LNCaP clone FGC (cell line): ENCODE measurements at regions not wholly inside any gene's neighbourhood (a gene's known extent, or its start where the extent isn't known, plus 50 kb on each side); places are given as distances from the start of the nearest gene placed in this dataset.

Source experiments
- DNase-seq: peaks from one replicate; pipeline ENCODE4 v3.0.0-alpha.2; 2011; ENCODE audit warnings: low read depth
- H3K4me3 ChIP-seq: 2 replicates; pipeline ENCODE4 v1.5.1; 2011; ENCODE audit warnings: mild to moderate bottlenecking, low read depth, low read length, control low read depth
- TF ChIP-seq, protein P1 (sequence below): IDR thresholded peaks from 2 replicates; pipeline ENCODE4 v1.5.1; 2012; ENCODE audit warnings: mild to moderate bottlenecking; ENCODE audit not compliant: control insufficient read depth, insufficient read depth; ENCODE audit errors: extremely low read depth

DNA sequence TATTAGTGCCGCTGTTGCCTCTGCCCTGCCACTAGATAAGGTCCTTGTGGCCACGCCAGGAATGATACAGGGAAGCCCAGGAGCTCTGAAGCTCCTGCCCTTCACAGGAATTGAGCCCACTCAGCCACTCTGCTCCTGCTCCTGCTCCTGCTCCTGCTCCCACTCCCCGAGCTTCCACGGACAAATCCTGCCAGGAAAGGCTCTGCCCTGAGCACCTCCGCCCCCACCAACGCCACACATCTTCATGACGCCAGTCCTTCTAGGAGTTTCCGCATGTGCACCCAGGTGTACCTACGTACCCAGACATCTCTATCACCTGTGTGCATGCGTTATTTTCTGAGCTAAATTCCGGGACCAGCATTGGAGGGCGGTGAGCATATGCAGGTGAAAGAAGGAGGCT is 369.1 kb downstream of the C16orf95 start:
- no peak overlapping the region for H3K4me3 ChIP-seq
- TF ChIP-seq, protein P1, sequence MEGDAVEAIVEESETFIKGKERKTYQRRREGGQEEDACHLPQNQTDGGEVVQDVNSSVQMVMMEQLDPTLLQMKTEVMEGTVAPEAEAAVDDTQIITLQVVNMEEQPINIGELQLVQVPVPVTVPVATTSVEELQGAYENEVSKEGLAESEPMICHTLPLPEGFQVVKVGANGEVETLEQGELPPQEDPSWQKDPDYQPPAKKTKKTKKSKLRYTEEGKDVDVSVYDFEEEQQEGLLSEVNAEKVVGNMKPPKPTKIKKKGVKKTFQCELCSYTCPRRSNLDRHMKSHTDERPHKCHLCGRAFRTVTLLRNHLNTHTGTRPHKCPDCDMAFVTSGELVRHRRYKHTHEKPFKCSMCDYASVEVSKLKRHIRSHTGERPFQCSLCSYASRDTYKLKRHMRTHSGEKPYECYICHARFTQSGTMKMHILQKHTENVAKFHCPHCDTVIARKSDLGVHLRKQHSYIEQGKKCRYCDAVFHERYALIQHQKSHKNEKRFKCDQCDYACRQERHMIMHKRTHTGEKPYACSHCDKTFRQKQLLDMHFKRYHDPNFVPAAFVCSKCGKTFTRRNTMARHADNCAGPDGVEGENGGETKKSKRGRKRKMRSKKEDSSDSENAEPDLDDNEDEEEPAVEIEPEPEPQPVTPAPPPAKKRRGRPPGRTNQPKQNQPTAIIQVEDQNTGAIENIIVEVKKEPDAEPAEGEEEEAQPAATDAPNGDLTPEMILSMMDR = no peak
- DNase-seq = no peak

DNA sequence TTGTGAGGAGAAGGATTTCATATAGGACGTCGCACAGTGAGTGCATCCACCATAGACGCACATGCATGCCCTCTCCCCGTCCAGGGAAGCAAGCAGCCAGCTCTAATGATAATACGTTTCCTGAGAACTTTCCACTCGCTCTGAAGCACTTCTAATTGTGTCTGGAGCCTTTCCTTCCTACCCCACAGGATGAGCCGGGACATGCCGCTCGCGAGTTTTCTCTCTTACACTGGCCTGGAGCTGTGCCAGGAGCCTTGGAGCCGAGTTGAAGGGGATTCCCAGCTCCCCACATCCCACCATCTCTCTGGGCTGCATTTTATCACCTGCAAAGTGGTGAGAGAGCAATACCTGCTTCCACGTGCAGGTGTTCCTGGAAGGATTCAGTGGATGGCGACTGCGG is 368.1 kb downstream of the C16orf95 start:
- no peak for DNase-seq
- TF ChIP-seq, protein P1 = no peak
- no peak overlapping the region for H3K4me3 ChIP-seq

DNA sequence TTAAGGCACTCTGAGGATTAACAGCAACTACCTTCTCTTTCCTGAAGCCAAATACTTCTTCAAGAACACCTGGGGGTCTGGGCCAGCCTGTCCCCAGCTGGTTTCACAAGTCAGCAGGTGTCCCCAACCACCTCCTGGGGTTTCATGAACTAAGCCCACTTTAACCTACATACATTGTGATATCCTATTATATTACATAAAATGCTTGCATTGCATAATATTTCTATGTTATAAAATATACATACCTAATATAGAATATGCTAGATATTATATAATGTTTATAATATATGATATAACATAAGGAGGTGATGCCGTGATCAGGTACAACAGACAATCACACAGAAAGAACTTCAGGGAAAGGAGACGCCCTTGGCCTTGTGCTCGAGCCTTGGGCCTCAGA is 367.6 kb downstream of the C16orf95 start:
- H3K4me3 ChIP-seq = no peak overlapping the region
- no peak for DNase-seq
- TF ChIP-seq, protein P1 = no peak

DNA sequence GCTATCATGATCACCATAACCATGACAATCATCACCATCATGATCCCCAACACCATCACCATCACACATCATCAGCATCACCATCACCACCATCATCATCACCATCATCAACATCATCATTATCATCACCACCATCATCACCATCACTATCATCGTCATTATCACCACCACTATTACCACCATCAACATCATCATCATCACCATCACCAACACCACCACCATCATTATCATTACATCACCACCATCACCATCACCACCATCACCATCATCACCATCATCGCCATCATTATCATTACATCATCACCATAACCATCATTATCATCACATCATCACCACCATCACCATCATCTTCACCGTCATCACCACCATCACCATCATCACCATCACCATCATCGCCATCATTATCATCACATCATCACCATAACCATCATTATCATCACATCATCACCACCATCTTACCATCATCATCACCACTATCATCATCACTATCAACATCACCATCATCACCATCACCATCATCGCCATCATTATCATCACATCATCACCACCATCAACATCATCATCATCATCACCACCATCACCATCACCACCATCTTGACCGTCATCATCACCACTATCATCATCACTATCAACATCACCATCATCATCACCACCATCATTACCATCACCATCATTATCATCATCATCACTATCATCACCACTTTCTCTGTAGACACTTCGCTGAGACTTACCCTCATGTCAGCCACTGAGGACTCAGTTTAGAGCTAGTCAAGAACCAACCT is 366.0 kb downstream of the C16orf95 start:
- no peak for DNase-seq
- TF ChIP-seq, protein P1 = no peak
- H3K4me3 ChIP-seq = no peak overlapping the region

DNA sequence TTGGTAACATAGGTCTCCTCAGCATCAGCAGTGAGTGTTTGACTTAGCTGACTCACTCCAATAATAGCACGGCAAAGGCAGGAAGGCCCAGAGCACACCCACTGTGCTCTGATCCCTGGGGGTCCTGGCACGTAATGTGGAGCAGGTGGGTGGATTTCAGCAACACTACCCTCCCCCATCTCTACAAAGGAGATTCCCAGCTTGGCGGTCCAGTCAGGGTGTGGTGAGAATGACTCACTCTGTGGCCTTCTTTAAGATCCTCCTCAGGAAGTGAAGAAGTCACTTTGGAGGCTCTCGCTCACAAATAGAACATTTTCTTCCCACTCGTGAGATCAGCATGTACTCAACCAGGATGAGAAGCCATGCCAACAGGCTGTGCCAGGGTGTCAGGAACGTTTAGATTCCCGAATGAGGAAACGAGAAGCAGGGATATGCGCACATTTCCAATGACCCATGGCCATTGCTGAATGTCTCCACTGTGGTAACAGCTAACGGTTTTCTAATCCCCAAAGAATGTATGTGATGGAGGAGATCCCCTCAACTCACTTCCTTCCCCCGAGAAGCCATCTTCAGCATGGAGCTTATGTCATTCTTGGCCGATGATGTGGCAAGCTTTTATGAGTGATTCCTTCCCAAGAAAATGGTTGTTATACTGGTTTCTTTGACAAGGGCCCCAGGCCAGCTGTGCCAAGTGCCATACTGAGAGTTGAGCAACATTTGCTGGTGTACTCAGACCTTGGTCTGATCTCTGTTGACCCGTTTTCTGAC is 365.2 kb downstream of the C16orf95 start:
- TF ChIP-seq, protein P1 = no peak
- no peak overlapping the region for H3K4me3 ChIP-seq
- DNase-seq = no peak

DNA sequence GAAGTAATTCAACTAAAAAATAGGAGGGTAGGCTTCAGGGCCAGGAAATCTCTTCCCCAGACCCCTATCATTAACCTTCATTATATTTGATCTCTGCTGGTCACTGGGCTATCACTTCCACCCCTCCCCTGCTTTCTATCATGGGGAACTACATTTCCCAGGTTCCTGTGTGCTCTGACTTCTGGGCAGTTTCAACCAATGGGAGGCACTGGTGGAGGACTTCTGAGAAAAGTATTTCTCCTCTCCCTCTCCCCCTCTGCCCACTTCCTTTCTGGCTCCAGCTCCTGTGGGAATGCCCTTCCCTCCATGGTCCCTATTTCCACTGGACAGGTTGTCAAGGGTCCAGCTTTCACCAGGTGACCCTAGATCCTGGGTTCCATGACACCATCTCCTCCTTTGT is 364.4 kb downstream of the C16orf95 start:
- TF ChIP-seq, protein P1 = no peak
- no peak for DNase-seq
- no peak overlapping the region for H3K4me3 ChIP-seq
